ENCODE measurements at regions not wholly inside any gene's neighbourhood (a gene's known extent, or its start where the extent isn't known, plus 50 kb on each side); places are given as distances from the start of the nearest gene placed in this dataset.

- Histone ChIP-seq H2AFZ (ENCODE audit: low read depth, low read length) (no peak overlapping the region), H3K27me3 (ENCODE audit: control insufficient read depth in 2 of 2, insufficient read depth in 2 of 2, low read length in 2 of 2) (no peaks in the 10 kb centered on the region), H3K4me1 (replicated peaks in 1 of 2; ENCODE audit: control insufficient read depth in 2 of 2, insufficient read depth in 2 of 2, low read length in 2 of 2) (no peaks in the 10 kb centered on the region), H3K36me3 (ENCODE audit: control insufficient read depth, insufficient read depth, low read length) (no peaks in the 10 kb centered on the region), H3K4me2 (ENCODE audit: insufficient read depth, low read length) (no peak overlapping the region), H3K27ac (ENCODE audit: extremely low read depth, low read depth, low read length) (no peak overlapping the region), H3K79me2 (ENCODE audit: control insufficient read depth, insufficient read depth, low read length) (no peaks in the 10 kb centered on the region), H3K9me3 (replicated peaks; ENCODE audit: control insufficient read depth, insufficient read depth, low read depth, low read length) (no peaks in the 10 kb centered on the region), H3K4me3 (no peak overlapping the region), H3K9ac (ENCODE audit: insufficient read depth in 1 of 2, low read depth in 2 of 2, low read length in 2 of 2) (no peak overlapping the region), H3K9me1 (ENCODE audit: control insufficient read depth, insufficient read depth, low read length) (no peaks in the 10 kb centered on the region), H4K20me1 (replicated peaks; ENCODE audit: control insufficient read depth, insufficient read depth, low read length) (no peaks in the 10 kb centered on the region)
- ATAC-seq (no peak), FAIRE-seq (no peak), DNase-seq (ENCODE audit: extremely low read depth in 1 of 4, low spot score in 3 of 4) (no peak)
- in situ Hi-C loops (cut with MboI), result no loop called here
- TF ChIP-seq ATF1 (CRISPR knock-in tag; IDR thresholded peaks at IDR 0.05) (no peak), ATF1 (tag; IDR thresholded peaks at IDR 0.05) (0 out of 2 replicates have a peak, but pooled peaks have one; percentile 12), TFE3 (CRISPR knock-in tag; IDR thresholded peaks at IDR 0.05) (peak; percentile 20; the same call in 1 of the 2 replicates), ZNF316 (IDR thresholded peaks at IDR 0.05) (0 out of 2 replicates have a peak, but pooled peaks have one; percentile 18), CBX2 (IDR thresholded peaks at IDR 0.05; ENCODE audit: insufficient read depth, low read length, poor library complexity, severe bottlenecking) (no peak), ZEB2 (IDR thresholded peaks at IDR 0.05) (no peak), ZBTB7A (IDR thresholded peaks at IDR 0.05; ENCODE audit: borderline replicate concordance, control insufficient read depth, low read depth, low read length) (no peak)
- ChIA-PET POLR2A (no interaction called here), CTCF (ENCODE audit: low intra/inter-chr PET ratio) (no interaction called here)
- intact Hi-C loops (cut with micrococcal nuclease), result no loop called here
- BruUV-seq (replicated peaks), result no TSS peak
- 0% methylated on average over 2 of the region's 2 CpGs for WGBS (ENCODE audit: insufficient coverage, low coverage, missing lambda C conversion rate)
These were observed 684.0 kb upstream of the AADAT start for GRCh38 chr4:170773709-170774273.

Data from K562 (cell line).